H54 (cell line): ENCODE measurements at regions not wholly inside any gene's neighbourhood (a gene's known extent, or its start where the extent isn't known, plus 50 kb on each side); places are given as distances from the start of the nearest gene placed in this dataset.

Experiments used
- DNase-seq: peaks from one replicate; pipeline ENCODE4 v3.0.0; 2011; ENCODE audit warnings: low spot score, mixed read lengths; ENCODE audit not compliant: insufficient read length
- FAIRE-seq: peaks from 3 replicates; lab custom pipeline; 2011; peaks lifted over from hg19 to GRCh38; lab: Jason Lieb, UNC
- POLR2A ChIP-seq: IDR thresholded peaks from 2 replicates; pipeline ENCODE4 v1.6.1; 2011; ENCODE audit warnings: low read depth, mild to moderate bottlenecking, low read length

- no peak for TF ChIP-seq POLR2A
- no peak for DNase-seq
- no peak for FAIRE-seq
Measured at GRCh38 chr6:147042679-147043078, 161.5 kb upstream of the STXBP5 start.

- no peak for DNase-seq
- TF ChIP-seq POLR2A = no peak
- FAIRE-seq = no peak
Measured at GRCh38 chr6:147043994-147044477, 160.2 kb upstream of the STXBP5 start.

- DNase-seq (no peak), FAIRE-seq (no peak)
- no peak for TF ChIP-seq POLR2A
Measured at GRCh38 chr6:147046141-147046877, 157.9 kb upstream of the STXBP5 start.

- DNase-seq (no peak), FAIRE-seq (no peak)
- TF ChIP-seq POLR2A = no peak
Measured at GRCh38 chr6:147048930-147049329, 155.3 kb upstream of the STXBP5 start.

- FAIRE-seq (no peak), DNase-seq (no peak)
- TF ChIP-seq POLR2A = no peak
Measured at GRCh38 chr6:147053311-147053921, 150.8 kb upstream of the STXBP5 start.

GRCh38 chr6:147054158-147054557 lies 150.1 kb upstream of the STXBP5 start:
- no peak for TF ChIP-seq POLR2A
- FAIRE-seq = no peak

GRCh38 chr6:147054871-147055270 lies 149.3 kb upstream of the STXBP5 start:
- no peak for FAIRE-seq
- TF ChIP-seq POLR2A = no peak
- no peak for DNase-seq

More at GRCh38 chr6:147054158-147054557, 150.1 kb upstream of the STXBP5 start:
- DNase-seq = no peak

- FAIRE-seq = no peak
- TF ChIP-seq POLR2A = no peak
- no peak for DNase-seq
Measured at GRCh38 chr6:147055821-147056392, 148.3 kb upstream of the STXBP5 start.

- FAIRE-seq = no peak
- TF ChIP-seq POLR2A = no peak
- no peak for DNase-seq
Measured at GRCh38 chr6:147057188-147057587, 147.0 kb upstream of the STXBP5 start.

- no peak for FAIRE-seq
- no peak for DNase-seq
- TF ChIP-seq POLR2A = no peak
Measured at GRCh38 chr6:147057705-147058342, 146.4 kb upstream of the STXBP5 start.

GRCh38 chr6:147058786-147059385 lies 145.3 kb upstream of the STXBP5 start:
- no peak for DNase-seq
- no peak for TF ChIP-seq POLR2A
- FAIRE-seq = no peak

- FAIRE-seq (no peak), DNase-seq (no peak)
- no peak for TF ChIP-seq POLR2A
Measured at GRCh38 chr6:147060636-147061035, 143.6 kb upstream of the STXBP5 start.

- TF ChIP-seq POLR2A = no peak
- no peak for DNase-seq
Measured at GRCh38 chr6:147061252-147061651, 143.0 kb upstream of the STXBP5 start.

More at GRCh38 chr6:147061252-147061651, 143.0 kb upstream of the STXBP5 start:
- FAIRE-seq = no peak
